ENCODE measurements at regions not wholly inside any gene's neighbourhood (a gene's known extent, or its start where the extent isn't known, plus 50 kb on each side); places are given as distances from the start of the nearest gene placed in this dataset.

DNA sequence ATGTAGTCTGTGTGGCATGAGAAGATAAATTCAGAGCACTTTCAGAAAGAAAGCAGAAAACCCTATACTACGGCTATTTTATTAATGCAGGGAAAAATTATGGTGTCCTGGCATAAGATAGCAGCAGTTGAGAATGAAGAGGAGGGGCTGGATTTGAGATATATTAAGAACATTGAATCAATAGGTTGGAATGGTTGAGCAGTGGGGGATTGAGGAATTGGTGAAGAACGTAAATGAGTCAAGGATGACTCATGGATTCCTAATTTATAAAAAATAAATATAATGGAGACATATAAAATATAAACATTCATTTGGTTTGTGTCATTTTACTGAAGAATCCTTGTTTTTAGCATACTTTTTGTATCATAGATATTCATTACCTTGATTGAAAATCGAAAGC, 234.3 kb upstream of the ADAMTS5 start:
- intact Hi-C loops (cut with micrococcal nuclease; ENCODE audit: unreplicated experiment) (no loop called here), in situ Hi-C loops (cut with HindIII; ENCODE audit: low pct_unique_long_range_greater_than_20kb, low sequenced_read_pairs) (no loop called here)
- ATAC-seq (no peak), DNase-seq (ENCODE audit: low read depth, low spot score) (no peak)
- ChIA-PET POLR2A (no interaction called here), CTCF (no interaction called here)
- no peaks in the 10 kb centered on the region for H3K27me3 ChIP-seq (ENCODE audit: control insufficient read depth, insufficient read depth, low read length)
- H3K4me3 ChIP-seq (ENCODE audit: low read depth in 2 of 2, low read length in 2 of 2): no peak overlapping the region
- no peaks in the 10 kb centered on the region for H3K36me3 ChIP-seq (ENCODE audit: control insufficient read depth, insufficient read depth, low read length)
- H3K27ac ChIP-seq (ENCODE audit: low read length): no peak overlapping the region
- TF ChIP-seq POLR2AphosphoS5 (IDR thresholded peaks at IDR 0.05; ENCODE audit: low read depth, low read length) (no peak), SIN3A (IDR thresholded peaks at IDR 0.05; ENCODE audit: borderline replicate concordance, insufficient read depth, low read depth, low read length) (no peak), CTCF (IDR thresholded peaks at IDR 0.05) (no peak), TCF7L2 (IDR thresholded peaks at IDR 0.05; ENCODE audit: low read depth, low read length) (no peak)
- TF ChIP-seq, protein P1, sequence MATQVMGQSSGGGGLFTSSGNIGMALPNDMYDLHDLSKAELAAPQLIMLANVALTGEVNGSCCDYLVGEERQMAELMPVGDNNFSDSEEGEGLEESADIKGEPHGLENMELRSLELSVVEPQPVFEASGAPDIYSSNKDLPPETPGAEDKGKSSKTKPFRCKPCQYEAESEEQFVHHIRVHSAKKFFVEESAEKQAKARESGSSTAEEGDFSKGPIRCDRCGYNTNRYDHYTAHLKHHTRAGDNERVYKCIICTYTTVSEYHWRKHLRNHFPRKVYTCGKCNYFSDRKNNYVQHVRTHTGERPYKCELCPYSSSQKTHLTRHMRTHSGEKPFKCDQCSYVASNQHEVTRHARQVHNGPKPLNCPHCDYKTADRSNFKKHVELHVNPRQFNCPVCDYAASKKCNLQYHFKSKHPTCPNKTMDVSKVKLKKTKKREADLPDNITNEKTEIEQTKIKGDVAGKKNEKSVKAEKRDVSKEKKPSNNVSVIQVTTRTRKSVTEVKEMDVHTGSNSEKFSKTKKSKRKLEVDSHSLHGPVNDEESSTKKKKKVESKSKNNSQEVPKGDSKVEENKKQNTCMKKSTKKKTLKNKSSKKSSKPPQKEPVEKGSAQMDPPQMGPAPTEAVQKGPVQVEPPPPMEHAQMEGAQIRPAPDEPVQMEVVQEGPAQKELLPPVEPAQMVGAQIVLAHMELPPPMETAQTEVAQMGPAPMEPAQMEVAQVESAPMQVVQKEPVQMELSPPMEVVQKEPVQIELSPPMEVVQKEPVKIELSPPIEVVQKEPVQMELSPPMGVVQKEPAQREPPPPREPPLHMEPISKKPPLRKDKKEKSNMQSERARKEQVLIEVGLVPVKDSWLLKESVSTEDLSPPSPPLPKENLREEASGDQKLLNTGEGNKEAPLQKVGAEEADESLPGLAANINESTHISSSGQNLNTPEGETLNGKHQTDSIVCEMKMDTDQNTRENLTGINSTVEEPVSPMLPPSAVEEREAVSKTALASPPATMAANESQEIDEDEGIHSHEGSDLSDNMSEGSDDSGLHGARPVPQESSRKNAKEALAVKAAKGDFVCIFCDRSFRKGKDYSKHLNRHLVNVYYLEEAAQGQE (IDR thresholded peaks at IDR 0.05; ENCODE audit: insufficient read depth in 1 of 2, low read depth in 2 of 2, low read length in 1 of 2): no peak
- no peaks in the 10 kb centered on the region for H3K9me3 ChIP-seq (ENCODE audit: control insufficient read depth, insufficient read depth, low read depth, low read length)
- no peaks in the 10 kb centered on the region for H3K4me1 ChIP-seq (ENCODE audit: control insufficient read depth, insufficient read depth, low read length)
- BruUV-seq (replicated peaks): no TSS peak

DNA sequence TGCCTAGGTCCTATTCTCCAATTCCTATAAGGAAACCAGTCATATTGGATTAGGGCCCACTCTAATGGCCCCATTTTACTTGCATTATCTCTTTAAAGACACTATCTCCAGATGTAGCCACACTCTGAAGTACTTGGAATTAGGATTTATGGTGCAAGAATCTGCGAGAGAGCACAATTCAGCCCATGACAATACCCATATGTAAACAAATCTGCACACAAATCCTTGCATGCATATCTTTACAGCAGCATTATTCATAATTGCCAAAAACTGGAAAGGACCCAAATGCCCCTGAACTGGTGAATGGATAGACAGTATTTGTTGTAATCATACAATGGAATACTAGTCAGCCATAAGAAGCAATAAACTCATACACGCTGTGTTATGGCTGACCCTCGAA, 229.8 kb upstream of the ADAMTS5 start:
- Histone ChIP-seq H3K27me3 (ENCODE audit: control insufficient read depth, insufficient read depth, low read length) (no peaks in the 10 kb centered on the region), H3K4me1 (ENCODE audit: control insufficient read depth, insufficient read depth, low read length) (no peaks in the 10 kb centered on the region), H3K9me3 (ENCODE audit: control insufficient read depth, insufficient read depth, low read depth, low read length) (no peaks in the 10 kb centered on the region), H3K4me3 (ENCODE audit: low read depth in 2 of 2, low read length in 2 of 2) (no peak overlapping the region), H3K36me3 (ENCODE audit: control insufficient read depth, insufficient read depth, low read length) (no peaks in the 10 kb centered on the region), H3K27ac (ENCODE audit: low read length) (no peak overlapping the region)
- no TSS peak for BruUV-seq (replicated peaks)
- no peak for DNase-seq (ENCODE audit: low read depth, low spot score)
- POLR2A ChIA-PET: no interaction called here
- ATAC-seq: no peak
- in situ Hi-C loops (cut with HindIII; ENCODE audit: low pct_unique_long_range_greater_than_20kb, low sequenced_read_pairs): no loop called here
- TF ChIP-seq POLR2AphosphoS5 (IDR thresholded peaks at IDR 0.05; ENCODE audit: low read depth, low read length) (no peak), CTCF (IDR thresholded peaks at IDR 0.05) (no peak), SIN3A (IDR thresholded peaks at IDR 0.05; ENCODE audit: borderline replicate concordance, insufficient read depth, low read depth, low read length) (no peak), TCF7L2 (IDR thresholded peaks at IDR 0.05; ENCODE audit: low read depth, low read length) (no peak)
- TF ChIP-seq, protein P1 (IDR thresholded peaks at IDR 0.05; ENCODE audit: insufficient read depth in 1 of 2, low read depth in 2 of 2, low read length in 1 of 2): no peak
- CTCF ChIA-PET: no interaction called here
- intact Hi-C loops (cut with micrococcal nuclease; ENCODE audit: unreplicated experiment): no loop called here
